SJCRH30 (cell line): ENCODE measurements at regions not wholly inside any gene's neighbourhood (a gene's known extent, or its start where the extent isn't known, plus 50 kb on each side); places are given as distances from the start of the nearest gene placed in this dataset.
A peak's percentile ranks its signal among the peaks of the same experiment; 100 is the strongest.

Experiments used
- DNase-seq, 2 experiments: peaks; one replicate each; pipeline ENCODE4 v3.0.0-alpha.2; 2015 to 2020
- H3K27ac ChIP-seq: fragments of 250-450 bp; sonication (Bioruptor Pico); 2 replicates; pipeline ENCODE4 v1.5.1; 2020; ENCODE audit warnings: mild to moderate bottlenecking, moderate library complexity
- H3K27me3 ChIP-seq: fragments of 250-450 bp; sonication (Bioruptor Pico); 2 replicates; pipeline ENCODE4 v1.5.1; 2020; ENCODE audit warnings: mild to moderate bottlenecking, moderate library complexity
- H3K36me3 ChIP-seq: fragments of 250-450 bp; sonication (Bioruptor Pico); 2 replicates; pipeline ENCODE4 v1.5.1; 2020; ENCODE audit warnings: mild to moderate bottlenecking, moderate library complexity
- H3K4me1 ChIP-seq: fragments of 250-450 bp; sonication (Bioruptor Pico); 2 replicates; pipeline ENCODE4 v1.5.1; 2020; ENCODE audit warnings: mild to moderate bottlenecking, moderate library complexity
- H3K4me3 ChIP-seq: fragments of 250-450 bp; sonication (Bioruptor Pico); 2 replicates; pipeline ENCODE4 v1.5.1; 2020; ENCODE audit warnings: mild to moderate bottlenecking, moderate library complexity
- H3K9me3 ChIP-seq: fragments of 250-450 bp; sonication (Bioruptor Pico); replicated peaks from 2 replicates; pipeline ENCODE4 v1.5.1; 2020; ENCODE audit warnings: mild to moderate bottlenecking, moderate library complexity

DNA sequence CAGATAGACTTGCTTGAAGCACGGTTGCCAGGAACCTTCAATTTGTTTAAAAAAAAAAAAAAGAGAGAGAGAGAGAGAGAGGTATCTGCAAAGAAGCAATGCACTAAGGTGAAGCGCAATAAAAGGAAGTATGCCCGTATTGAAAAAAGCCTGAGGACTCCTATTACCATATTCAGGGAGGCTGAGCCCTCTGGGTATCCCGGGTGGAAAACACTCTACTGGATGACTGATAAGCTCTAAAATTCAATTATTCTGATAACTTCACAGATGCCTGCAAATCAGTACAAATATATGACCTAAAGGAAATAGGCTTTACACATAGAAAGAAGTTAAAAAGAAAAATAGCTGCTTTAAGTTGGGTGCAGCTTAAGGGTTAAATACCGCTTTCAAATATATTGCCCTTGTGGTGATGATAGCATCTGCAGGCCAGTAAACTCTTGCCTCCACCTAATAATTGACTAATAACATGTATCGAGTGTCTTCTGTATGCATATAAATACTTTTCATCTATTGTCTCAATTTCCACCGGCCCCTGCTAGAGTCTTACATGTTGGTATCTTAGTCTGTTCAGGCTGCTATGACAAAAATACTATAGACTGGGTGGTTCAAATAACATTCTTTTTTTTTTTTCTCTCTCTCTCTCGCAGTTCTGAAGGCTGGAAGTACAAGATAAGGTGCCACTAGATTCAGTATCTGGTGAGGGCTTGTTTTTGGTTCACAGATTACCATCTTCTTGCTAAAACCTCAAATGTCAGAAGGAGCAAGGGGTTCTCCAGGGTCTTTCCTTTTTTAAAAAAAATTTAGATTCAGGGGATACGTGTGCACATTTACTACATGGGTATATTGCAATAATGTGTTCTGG lies 187.4 kb upstream of the JARID2 start:
- Histone ChIP-seq H3K4me1 (peaks cover 8% of the 10 kb centered on the region), H3K9me3 (no peaks in the 10 kb centered on the region), H3K4me3 (no peak overlapping the region), H3K36me3 (no peaks in the 10 kb centered on the region), H3K27ac (no peak overlapping the region), H3K27me3 (no peaks in the 10 kb centered on the region)
- no peak for DNase-seq

GRCh38 chr6:15061180-15061641 lies 184.7 kb upstream of the JARID2 start:
- no peaks in the 10 kb centered on the region for H3K27me3 ChIP-seq
- H3K4me1 ChIP-seq: peaks cover 23% of the 10 kb centered on the region
- peak; percentile 34 to 60 for DNase-seq
- no peaks in the 10 kb centered on the region for H3K36me3 ChIP-seq
- peak overlapping the region; percentile 93; the same call in 1 of the 2 replicates for H3K27ac ChIP-seq
- no peaks in the 10 kb centered on the region for H3K9me3 ChIP-seq
- no peak overlapping the region for H3K4me3 ChIP-seq

GRCh38 chr6:15061908-15062515 lies 183.9 kb upstream of the JARID2 start:
- Histone ChIP-seq H3K27ac (peak overlapping the region; percentile 93), H3K36me3 (no peaks in the 10 kb centered on the region), H3K27me3 (no peaks in the 10 kb centered on the region), H3K9me3 (no peaks in the 10 kb centered on the region), H3K4me3 (no peak overlapping the region), H3K4me1 (peaks cover 24% of the 10 kb centered on the region)
- peak in 1 of 2 experiments; percentile 90 for DNase-seq

DNA sequence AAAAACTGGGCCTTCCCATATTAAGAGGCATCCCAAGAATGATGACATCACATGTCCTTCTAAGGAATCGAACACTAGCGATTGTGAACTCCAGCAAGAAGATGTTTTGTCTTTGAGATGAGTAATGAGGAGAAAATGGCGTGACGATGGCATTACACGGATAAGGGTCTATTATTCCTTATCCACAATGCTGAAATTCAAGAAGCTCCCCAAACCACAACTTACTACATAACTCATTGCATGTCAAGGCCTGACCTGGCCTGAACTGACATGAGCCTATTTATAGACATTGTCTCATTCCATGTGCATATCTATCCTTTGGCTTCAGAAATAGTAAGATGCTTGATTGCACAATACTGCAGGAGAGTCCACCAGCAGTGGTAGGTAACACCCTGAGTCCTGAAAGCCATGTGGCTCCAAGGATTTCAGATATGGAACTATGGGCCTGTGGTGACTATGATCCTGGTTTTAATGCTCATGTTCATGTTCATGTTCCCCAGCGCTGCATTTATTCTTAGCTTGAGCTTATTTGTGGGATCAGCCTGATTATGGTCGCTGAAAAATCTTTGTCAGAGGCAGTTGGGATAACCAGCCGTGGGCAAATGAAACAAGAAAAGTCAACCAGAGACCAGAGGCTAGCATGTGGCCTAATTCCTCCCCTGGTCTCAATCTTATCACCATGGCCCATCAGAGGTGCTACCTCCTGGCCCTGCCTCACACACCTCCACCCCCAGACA lies 183.2 kb upstream of the JARID2 start:
- Histone ChIP-seq H3K4me1 (peaks cover 24% of the 10 kb centered on the region), H3K27ac (peak overlapping the region; percentile 93), H3K27me3 (no peaks in the 10 kb centered on the region), H3K9me3 (no peaks in the 10 kb centered on the region), H3K4me3 (no peak overlapping the region), H3K36me3 (no peaks in the 10 kb centered on the region)
- peak; percentile 81 to 94 for DNase-seq

- no peak overlapping the region for H3K4me3 ChIP-seq
- H3K9me3 ChIP-seq: no peaks in the 10 kb centered on the region
- H3K36me3 ChIP-seq: no peaks in the 10 kb centered on the region
- no peaks in the 10 kb centered on the region for H3K27me3 ChIP-seq
- H3K4me1 ChIP-seq: peaks cover 24% of the 10 kb centered on the region
- H3K27ac ChIP-seq: peak overlapping the region; percentile 93
- peak in 1 of 2 experiments; percentile 3 for DNase-seq
These were observed 182.5 kb upstream of the JARID2 start for GRCh38 chr6:15063253-15063853.

GRCh38 chr6:15065261-15065989 lies 180.4 kb upstream of the JARID2 start:
- DNase-seq: peak in 1 of 2 experiments; percentile 6
- Histone ChIP-seq H3K36me3 (no peaks in the 10 kb centered on the region), H3K27me3 (no peaks in the 10 kb centered on the region), H3K4me1 (peaks cover 24% of the 10 kb centered on the region), H3K4me3 (no peak overlapping the region), H3K9me3 (no peaks in the 10 kb centered on the region), H3K27ac (no peak overlapping the region; the same call in 1 of the 2 replicates)

DNA sequence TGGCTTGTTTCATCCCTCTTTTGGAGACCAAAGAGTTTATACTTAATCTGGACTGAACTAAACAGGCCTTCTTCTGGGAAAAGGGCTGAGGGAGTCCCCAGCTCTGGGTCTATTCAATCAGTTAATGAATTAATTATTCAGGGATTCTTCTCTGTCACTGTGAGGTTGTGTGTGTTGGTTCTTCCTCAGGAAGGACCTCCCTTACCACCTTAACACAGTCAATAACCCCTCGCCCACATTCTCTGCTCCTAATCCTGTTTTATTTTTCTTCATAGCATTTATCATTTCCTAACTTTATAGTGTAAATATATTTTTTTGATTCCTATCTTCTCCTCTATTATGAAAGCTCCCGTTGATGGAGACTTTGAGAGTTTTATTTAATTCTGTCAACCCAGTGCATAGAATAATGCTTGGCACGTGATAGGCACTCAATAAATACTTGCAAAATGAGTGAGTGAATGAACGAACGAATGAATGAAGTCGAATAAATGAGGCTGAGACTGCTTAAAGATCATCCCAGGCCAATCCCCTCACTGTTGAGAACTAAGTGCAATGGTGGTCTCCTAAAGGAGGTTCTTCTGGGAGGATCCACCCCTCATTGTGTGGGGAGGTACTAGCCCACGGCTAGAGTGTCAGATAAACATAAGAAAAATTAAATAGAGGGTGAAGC lies 179.6 kb upstream of the JARID2 start:
- Histone ChIP-seq H3K36me3 (no peaks in the 10 kb centered on the region), H3K27ac (no peak overlapping the region), H3K27me3 (no peaks in the 10 kb centered on the region), H3K9me3 (no peaks in the 10 kb centered on the region), H3K4me1 (peaks cover 24% of the 10 kb centered on the region), H3K4me3 (no peak overlapping the region)
- DNase-seq: no peak

DNA sequence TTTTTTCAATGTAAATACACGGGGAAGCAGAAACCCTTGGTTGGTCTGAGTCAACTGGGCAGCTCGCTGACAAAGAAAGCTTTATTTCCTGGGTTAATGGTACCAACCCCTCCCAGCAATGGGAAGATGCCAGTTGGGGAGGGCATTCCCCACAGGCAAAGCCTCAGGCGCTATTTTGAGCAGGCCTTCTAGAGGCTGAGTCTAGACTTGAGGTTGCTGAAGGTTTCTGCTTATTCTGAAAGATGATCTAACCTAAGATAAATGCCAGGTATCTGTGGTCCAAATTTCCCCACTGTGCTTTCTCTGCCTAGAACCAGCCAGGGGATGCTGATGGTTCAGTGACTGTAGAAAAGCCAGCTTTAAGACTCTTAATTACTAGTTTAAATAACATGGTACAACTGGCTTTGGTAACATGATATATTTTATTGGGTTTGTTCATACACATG lies 172.5 kb upstream of the JARID2 start:
- no peaks in the 10 kb centered on the region for H3K27me3 ChIP-seq
- H3K9me3 ChIP-seq: no peaks in the 10 kb centered on the region
- H3K4me3 ChIP-seq: no peak overlapping the region
- no peaks in the 10 kb centered on the region for H3K4me1 ChIP-seq
- no peaks in the 10 kb centered on the region for H3K36me3 ChIP-seq
- no peak overlapping the region for H3K27ac ChIP-seq
- DNase-seq: peak; percentile 8 to 13

- Histone ChIP-seq H3K9me3 (no peaks in the 10 kb centered on the region), H3K27ac (no peak overlapping the region), H3K27me3 (no peaks in the 10 kb centered on the region), H3K36me3 (no peaks in the 10 kb centered on the region), H3K4me3 (no peak overlapping the region), H3K4me1 (no peaks in the 10 kb centered on the region)
- no peak for DNase-seq
These were observed 171.9 kb upstream of the JARID2 start for GRCh38 chr6:15073883-15074465.

GRCh38 chr6:15074806-15075205 lies 171.1 kb upstream of the JARID2 start:
- no peaks in the 10 kb centered on the region for H3K27me3 ChIP-seq
- no peaks in the 10 kb centered on the region for H3K4me1 ChIP-seq
- no peak overlapping the region for H3K4me3 ChIP-seq
- H3K36me3 ChIP-seq: no peaks in the 10 kb centered on the region
- no peaks in the 10 kb centered on the region for H3K9me3 ChIP-seq
- H3K27ac ChIP-seq: no peak overlapping the region
- DNase-seq: no peak

GRCh38 chr6:15076565-15076964 lies 169.3 kb upstream of the JARID2 start:
- no peaks in the 10 kb centered on the region for H3K9me3 ChIP-seq
- H3K4me3 ChIP-seq: no peak overlapping the region
- H3K27me3 ChIP-seq: no peaks in the 10 kb centered on the region
- H3K27ac ChIP-seq: no peak overlapping the region
- no peaks in the 10 kb centered on the region for H3K36me3 ChIP-seq
- no peak for DNase-seq
- no peaks in the 10 kb centered on the region for H3K4me1 ChIP-seq

GRCh38 chr6:15077006-15077405 lies 168.9 kb upstream of the JARID2 start:
- DNase-seq: no peak
- H3K4me3 ChIP-seq: no peak overlapping the region
- H3K27me3 ChIP-seq: no peaks in the 10 kb centered on the region
- no peak overlapping the region for H3K27ac ChIP-seq
- no peaks in the 10 kb centered on the region for H3K4me1 ChIP-seq
- no peaks in the 10 kb centered on the region for H3K36me3 ChIP-seq
- no peaks in the 10 kb centered on the region for H3K9me3 ChIP-seq

DNA sequence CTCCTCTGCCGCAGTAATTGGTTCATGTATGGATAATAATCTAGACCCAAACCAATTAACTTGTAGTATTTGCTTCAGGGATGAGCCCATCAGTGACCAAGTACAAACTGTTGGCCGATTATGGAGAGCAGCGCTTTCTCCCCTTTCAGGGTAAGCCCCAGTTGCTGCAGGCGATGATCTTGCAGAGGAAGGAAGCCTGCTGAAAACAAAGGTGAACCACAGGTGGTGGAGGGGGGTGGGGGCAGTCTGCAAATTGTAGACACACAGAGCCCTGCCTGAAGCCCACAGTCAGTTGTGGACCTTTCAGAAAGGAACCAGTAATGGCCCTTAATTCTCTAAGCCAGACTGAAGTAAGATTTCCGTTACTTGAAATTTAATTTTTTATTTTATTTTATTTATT lies 167.9 kb upstream of the JARID2 start:
- Histone ChIP-seq H3K27ac (no peak overlapping the region), H3K4me1 (no peaks in the 10 kb centered on the region), H3K27me3 (no peaks in the 10 kb centered on the region), H3K36me3 (no peaks in the 10 kb centered on the region), H3K9me3 (no peaks in the 10 kb centered on the region), H3K4me3 (no peak overlapping the region)
- DNase-seq: no peak
